ENCODE measurements at regions not wholly inside any gene's neighbourhood (a gene's known extent, or its start where the extent isn't known, plus 50 kb on each side); places are given as distances from the start of the nearest gene placed in this dataset.
"Not testable (repeated sequence)": the region's sequence is repeated elsewhere in the genome, so short reads cannot be mapped to it uniquely, and the experiment has no call there.

- no peak for DNase-seq (ENCODE audit: low read depth)
These were observed 120.5 kb downstream of the PHETA1 start for GRCh38 chr12:111248236-111249017.

GRCh38 chr12:111247083-111247783, 121.7 kb downstream of the PHETA1 start:
- no peak for DNase-seq (ENCODE audit: low read depth)

DNA sequence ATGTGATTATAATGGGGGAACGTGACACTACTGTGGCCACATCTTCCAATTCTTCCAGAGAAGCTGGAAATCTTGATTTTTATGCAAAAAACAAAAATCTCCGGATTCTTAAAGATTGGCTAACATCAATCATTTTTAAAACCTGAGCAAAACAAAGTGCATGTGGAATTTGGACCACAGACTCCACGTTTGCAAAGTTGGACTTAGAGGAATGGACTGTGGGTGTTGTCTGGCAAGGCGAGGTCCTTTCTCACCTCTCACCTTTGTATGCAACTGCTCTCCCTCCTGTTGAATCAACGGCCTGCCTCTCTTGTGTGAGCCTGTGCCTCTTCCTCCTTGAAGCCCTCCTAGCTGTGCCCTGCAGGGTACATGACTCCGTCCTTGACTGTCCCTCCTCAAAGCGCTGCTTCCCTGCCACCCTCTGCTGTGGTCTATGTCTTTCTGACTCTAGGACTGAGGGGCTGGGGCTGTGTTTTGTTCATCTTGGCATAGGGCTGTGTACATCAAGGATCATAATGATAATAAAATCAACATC, 122.4 kb downstream of the PHETA1 start:
- DNase-seq (ENCODE audit: low read depth), result no peak

DNA sequence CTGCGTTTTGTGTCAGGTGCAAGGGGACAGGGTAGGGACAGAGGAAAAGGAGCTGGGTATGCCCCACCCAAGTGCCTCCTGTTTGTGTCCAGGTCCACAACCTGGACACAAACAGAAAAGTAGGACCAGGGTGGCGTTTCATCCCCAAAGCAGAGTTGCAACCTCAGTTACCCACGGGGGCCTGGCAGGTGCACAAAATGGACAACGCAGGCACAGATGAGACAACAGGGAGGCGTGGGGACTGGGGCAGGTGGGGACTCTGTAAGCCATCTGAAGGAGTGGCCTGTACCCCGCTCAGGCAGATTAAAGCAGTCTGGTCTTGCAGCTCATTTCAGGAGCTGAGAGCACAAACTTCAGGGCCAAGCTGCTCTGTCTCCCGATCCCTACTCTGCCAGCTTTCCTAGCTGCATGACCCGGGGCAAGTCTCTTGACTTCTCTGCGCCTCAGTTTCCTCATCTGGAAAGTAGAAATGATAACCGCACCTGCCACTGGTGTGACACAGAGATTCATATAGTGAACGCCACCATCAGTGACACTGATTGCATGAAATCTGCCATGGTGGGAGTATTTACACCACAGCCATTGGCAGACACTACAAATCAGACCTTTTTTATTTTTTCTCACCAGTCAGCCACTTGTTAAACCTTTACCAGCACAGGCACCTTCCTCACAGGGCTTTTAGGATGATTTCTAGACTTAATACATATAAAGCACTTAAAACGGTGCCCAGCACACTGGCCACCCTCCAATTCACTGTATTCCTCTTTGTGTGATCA, 123.0 kb downstream of the PHETA1 start:
- DNase-seq (ENCODE audit: low read depth), result no peak

DNA sequence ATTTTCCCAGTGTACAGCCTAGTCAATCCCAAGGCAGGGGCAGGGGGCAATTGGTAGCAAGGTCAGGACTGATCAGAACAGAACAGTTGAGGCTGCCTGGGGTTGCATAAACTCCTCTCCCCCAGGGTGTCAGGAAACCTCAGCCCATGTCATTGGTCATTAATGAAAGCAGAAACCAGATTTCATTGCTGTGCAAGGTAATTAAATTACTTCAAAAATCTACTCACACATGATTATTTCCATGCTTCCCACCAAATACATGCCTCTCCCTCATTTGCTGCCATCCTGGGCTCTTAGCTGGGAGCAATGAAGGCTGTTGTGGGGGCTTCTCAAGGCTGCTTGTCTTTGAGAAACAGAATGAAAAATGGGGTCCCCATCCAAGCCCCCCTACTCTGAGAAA, 124.2 kb downstream of the PHETA1 start:
- DNase-seq (ENCODE audit: low read depth), result no peak

DNA sequence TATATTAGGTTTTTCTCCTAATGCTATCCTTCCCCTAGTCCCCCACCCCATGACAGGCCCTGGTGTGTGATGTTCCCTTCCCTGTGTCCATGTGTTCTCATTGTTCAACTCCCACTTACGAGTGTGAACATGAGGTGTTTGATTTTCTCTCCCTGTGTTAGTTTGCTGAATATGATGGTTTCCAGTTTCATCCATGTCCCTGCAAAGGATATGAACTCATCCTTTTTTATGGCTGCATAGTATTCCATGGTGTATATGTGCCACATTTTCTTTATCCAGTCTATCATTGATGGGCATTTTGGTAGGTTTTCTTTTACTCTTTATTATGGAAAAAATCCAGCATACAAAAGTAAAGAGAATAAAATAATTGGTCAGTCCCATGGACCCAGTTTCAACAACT, 126.1 kb downstream of the PHETA1 start:
- DNase-seq (ENCODE audit: low read depth), result not testable (repeated sequence)

DNA sequence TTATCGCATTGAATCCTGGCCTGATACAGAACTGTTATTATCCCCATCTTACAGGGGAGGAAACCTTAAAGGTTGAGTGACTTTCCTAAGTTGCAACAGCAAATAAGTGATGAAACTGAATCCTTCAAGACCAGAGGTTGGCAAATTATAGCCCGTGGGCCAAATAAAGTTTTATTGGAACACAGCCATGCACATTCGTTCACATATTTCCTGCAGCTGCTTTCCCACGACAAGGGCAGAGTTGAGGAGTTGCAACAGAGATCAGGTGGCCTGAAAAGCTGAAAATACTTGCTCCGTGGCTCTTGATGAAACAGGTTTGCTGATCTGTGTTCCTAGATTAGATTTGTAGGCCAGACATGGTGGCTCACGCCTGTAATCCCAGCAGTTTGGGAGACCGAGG, 126.7 kb downstream of the PHETA1 start:
- DNase-seq (ENCODE audit: low read depth), result no peak

DNA sequence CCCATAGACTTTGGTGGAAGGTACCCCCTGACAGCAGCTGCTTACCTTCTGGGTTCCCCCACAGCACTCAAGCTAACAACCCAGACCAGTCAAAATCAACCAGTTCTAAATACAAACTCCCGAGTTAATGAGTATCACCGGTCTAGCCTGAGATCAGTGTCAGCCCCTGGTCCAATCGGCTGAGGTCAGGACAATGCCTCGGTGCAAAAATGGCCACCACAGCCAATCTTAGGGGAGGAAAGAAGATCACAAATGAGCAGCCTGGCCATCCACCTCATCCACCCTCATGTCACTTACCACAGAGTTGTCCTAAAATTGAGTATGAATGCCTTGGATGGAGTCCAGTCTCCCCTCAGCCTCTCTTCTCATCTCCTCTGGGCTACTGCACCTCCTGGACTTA, 128.5 kb downstream of the PHETA1 start:
- DNase-seq (ENCODE audit: low read depth), result no peak

DNA sequence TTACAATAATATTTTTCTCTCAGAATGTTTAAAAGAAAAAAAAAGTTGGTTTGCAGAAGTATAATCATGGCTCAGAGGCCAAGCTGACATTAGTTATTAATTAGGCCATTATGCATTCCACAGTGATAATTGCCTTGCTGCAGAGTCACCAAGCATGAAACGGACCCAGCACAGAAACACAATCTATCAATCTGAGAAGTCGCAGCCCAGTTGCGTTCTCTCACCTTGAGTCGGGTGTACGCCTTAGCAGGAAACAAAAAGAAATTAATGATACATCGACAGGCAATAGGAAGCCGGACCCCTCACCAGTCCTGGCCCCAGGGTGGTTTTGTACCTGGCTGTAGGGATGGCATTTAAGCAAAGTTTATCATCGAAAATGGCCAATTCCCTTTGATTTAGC, 129.7 kb downstream of the PHETA1 start:
- DNase-seq (ENCODE audit: low read depth), result no peak

- DNase-seq (ENCODE audit: low read depth), result no peak
These were observed 130.7 kb downstream of the PHETA1 start for GRCh38 chr12:111238075-111238734.

GRCh38 chr12:111234491-111234890, 134.4 kb downstream of the PHETA1 start:
- not testable (repeated sequence) for DNase-seq (ENCODE audit: low read depth)

GRCh38 chr12:111233786-111234185, 135.1 kb downstream of the PHETA1 start:
- DNase-seq (ENCODE audit: low read depth), result no peak

GRCh38 chr12:111230649-111231048, 138.2 kb downstream of the PHETA1 start:
- no peak for DNase-seq (ENCODE audit: low read depth)

- DNase-seq (ENCODE audit: low read depth), result no peak
These were observed 139.8 kb downstream of the PHETA1 start for GRCh38 chr12:111228916-111229666.

DNA sequence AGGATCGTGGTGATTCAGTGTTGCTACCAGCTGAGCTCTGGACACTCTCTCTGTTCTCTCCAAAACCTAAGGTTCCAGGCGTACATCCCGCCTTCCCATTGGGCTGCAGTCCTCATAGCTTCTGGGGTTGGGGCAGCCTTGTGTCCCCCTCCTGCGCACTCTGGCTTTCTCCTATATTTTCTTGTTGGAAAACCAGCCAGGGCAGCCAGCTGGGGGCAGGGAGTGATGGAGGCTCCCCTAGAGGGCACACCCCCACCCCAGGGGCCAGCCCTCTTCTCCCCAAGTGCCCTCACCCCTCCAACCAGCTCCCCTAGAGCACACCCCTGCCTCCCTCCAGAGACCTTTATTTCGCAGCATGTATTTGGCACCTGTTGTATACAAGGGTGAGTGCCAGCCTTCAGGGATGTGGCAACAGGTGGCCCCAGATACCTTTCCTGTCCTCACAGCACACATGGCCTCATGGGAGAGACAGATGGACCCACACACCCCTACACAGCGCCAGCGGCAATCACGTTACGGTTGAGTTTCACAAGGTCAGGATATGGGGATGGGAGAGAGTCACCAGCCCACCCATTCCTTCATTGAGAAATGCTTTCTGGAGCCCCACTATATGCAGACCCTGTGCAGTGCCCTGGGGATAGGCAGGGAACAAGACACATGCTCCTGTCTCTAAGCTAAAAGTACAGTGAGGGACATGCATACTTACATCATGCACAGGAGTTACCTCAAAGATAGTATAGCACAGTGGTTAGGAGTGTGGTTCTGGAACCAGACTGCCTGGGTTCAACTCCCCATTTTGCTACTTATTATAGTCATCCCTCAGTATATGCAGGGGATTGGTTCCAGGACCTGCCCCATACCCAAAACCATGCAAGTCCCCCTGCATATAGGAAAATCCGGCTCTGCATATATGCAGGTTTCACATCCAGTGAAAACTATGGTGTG, 141.1 kb downstream of the PHETA1 start:
- no peak for DNase-seq (ENCODE audit: low read depth)

GRCh38 chr12:111226680-111227079, 142.2 kb downstream of the PHETA1 start:
- no peak for DNase-seq (ENCODE audit: low read depth)

DNA sequence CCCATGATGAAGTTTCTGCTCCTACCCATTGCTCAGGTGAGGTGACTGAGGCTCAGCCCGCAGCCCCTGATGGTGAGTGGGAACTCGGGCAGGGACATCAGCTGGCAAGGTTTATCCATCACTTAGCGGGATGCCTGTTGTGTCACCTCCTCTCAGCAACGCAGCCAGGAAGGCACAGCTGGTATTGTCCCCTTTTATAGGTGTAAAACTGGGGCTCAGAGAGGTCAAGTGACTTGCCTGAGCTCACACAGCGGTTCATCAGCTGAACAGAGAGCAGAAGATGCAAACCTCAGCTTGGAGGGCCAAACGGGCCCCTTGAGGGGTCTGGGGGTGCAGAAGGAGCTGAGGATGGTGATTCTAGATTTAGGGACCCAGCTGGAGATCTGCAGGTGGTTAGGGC, 143.6 kb downstream of the PHETA1 start:
- no peak for DNase-seq (ENCODE audit: low read depth)

DNA sequence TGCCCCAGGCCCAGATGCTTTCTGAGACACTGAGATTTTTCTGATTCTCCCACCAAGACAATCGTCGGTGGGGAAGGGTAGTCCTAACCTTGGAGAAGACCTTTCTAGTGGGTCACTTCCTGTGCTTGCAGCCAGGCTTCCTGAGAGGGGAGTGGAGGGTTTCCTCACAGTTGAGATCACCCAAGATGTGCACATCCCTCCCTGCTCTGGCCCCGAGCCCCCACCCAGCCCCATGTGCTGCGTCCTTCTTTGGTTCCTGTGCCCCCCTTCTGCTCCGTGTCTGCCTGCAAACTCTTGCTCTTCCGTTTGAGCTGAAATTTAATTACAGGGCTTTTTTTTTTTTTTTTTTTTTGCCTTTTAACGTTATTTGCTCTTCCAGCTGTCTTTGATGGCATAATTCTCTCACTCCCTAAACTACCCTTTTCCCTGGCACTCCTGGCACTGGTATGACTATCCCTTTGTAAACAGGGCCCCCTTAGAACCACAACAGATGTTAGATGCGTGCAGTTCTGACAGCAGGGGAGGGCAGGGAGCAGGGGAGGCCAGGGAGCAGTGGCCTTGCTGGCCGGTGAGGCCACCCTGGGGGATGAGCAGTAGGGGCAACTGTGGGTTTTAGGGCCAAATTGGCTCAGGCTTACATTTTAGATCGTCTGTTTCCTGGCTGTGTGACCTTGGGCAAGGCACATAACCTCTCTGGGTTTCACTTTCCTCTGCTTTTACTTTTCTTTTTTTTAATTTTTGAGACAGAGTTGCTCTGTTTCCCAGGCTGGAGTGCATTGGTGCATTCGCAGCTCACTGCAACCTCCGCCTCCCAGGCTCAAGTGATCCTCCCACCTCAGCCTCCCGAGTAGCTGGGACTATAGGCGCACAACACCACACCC, 144.5 kb downstream of the PHETA1 start:
- DNase-seq (ENCODE audit: low read depth), result no peak

GRCh38 chr12:111222523-111222922, 146.4 kb downstream of the PHETA1 start:
- no peak for DNase-seq (ENCODE audit: low read depth)
